ENCODE measurements at regions not wholly inside any gene's neighbourhood (a gene's known extent, or its start where the extent isn't known, plus 50 kb on each side); places are given as distances from the start of the nearest gene placed in this dataset.

GRCh38 chr4:135359128-135359527 lies 1157.5 kb upstream of the PABPC4L start:
- no peak for DNase-seq (ENCODE audit: low spot score)
- in situ Hi-C loops (cut with MboI; ENCODE audit: low pct_unique_long_range_greater_than_20kb, low sequenced_read_pairs, unreplicated experiment): no loop called here
- TF ChIP-seq CTCF (IDR thresholded peaks at IDR 0.05; ENCODE audit: extremely low read depth, insufficient read depth, missing control alignments): no peak

GRCh38 chr4:135357091-135357490 lies 1155.5 kb upstream of the PABPC4L start:
- DNase-seq (ENCODE audit: low spot score): no peak
- in situ Hi-C loops (cut with MboI; ENCODE audit: low pct_unique_long_range_greater_than_20kb, low sequenced_read_pairs, unreplicated experiment): no loop called here
- TF ChIP-seq CTCF (IDR thresholded peaks at IDR 0.05; ENCODE audit: extremely low read depth, insufficient read depth, missing control alignments): no peak

- in situ Hi-C loops (cut with MboI; ENCODE audit: low pct_unique_long_range_greater_than_20kb, low sequenced_read_pairs, unreplicated experiment): no loop called here
- no peak for TF ChIP-seq CTCF (IDR thresholded peaks at IDR 0.05; ENCODE audit: extremely low read depth, insufficient read depth, missing control alignments)
- DNase-seq (ENCODE audit: low spot score): no peak
Observed at GRCh38 chr4:135354876-135355275, 1153.3 kb upstream of the PABPC4L start.

GRCh38 chr4:135353008-135353407 lies 1151.4 kb upstream of the PABPC4L start:
- in situ Hi-C loops (cut with MboI; ENCODE audit: low pct_unique_long_range_greater_than_20kb, low sequenced_read_pairs, unreplicated experiment): no loop called here
- DNase-seq (ENCODE audit: low spot score): no peak
- no peak for TF ChIP-seq CTCF (IDR thresholded peaks at IDR 0.05; ENCODE audit: extremely low read depth, insufficient read depth, missing control alignments)

- TF ChIP-seq CTCF (IDR thresholded peaks at IDR 0.05; ENCODE audit: extremely low read depth, insufficient read depth, missing control alignments): no peak
- DNase-seq (ENCODE audit: low spot score): no peak
- in situ Hi-C loops (cut with MboI; ENCODE audit: low pct_unique_long_range_greater_than_20kb, low sequenced_read_pairs, unreplicated experiment): no loop called here
Observed at GRCh38 chr4:135344492-135344891, 1142.9 kb upstream of the PABPC4L start.

GRCh38 chr4:135338181-135338580 lies 1136.6 kb upstream of the PABPC4L start:
- in situ Hi-C loops (cut with MboI; ENCODE audit: low pct_unique_long_range_greater_than_20kb, low sequenced_read_pairs, unreplicated experiment): no loop called here
- DNase-seq (ENCODE audit: low spot score): no peak
- no peak for TF ChIP-seq CTCF (IDR thresholded peaks at IDR 0.05; ENCODE audit: extremely low read depth, insufficient read depth, missing control alignments)

GRCh38 chr4:135325264-135325663 lies 1123.7 kb upstream of the PABPC4L start:
- no peak for TF ChIP-seq CTCF (IDR thresholded peaks at IDR 0.05; ENCODE audit: extremely low read depth, insufficient read depth, missing control alignments)
- in situ Hi-C loops (cut with MboI; ENCODE audit: low pct_unique_long_range_greater_than_20kb, low sequenced_read_pairs, unreplicated experiment): no loop called here
- DNase-seq (ENCODE audit: low spot score): no peak
